Endothelial cell of umbilical vein (primary cell): ENCODE measurements at regions not wholly inside any gene's neighbourhood (a gene's known extent, or its start where the extent isn't known, plus 50 kb on each side); places are given as distances from the start of the nearest gene placed in this dataset.

Source experiments
- BruUV-seq: library from RNA; stranded (reverse); fragments of 400-500 nt; replicated peaks from 2 replicates; lab custom pipeline; 2021; lab: Mats Ljungman, UMichigan
- CTCF ChIA-PET: fragments of 300-600, 350-600 bp; sonication (Branson Sonifier 250); formaldehyde crosslinking; loops from one replicate; lab custom pipeline; 2021; ENCODE audit warnings: antibody characterized with exemption, inconsistent platforms; lab: Charles Lee
- POLR2A ChIA-PET: fragments of 300-600, 350-600 bp; sonication (Branson Sonifier 250); formaldehyde crosslinking; loops from one replicate; lab custom pipeline; 2021; ENCODE audit warnings: antibody characterized with exemption, inconsistent platforms; lab: Charles Lee
- DNase-seq: peaks from one replicate; pipeline ENCODE4 v3.0.0-alpha.2; 2011; ENCODE audit warnings: low read depth, low spot score
- FAIRE-seq: peaks from 2 replicates; lab custom pipeline; 2011; peaks lifted over from hg19 to GRCh38; lab: Jason Lieb, UNC
- H2AFZ ChIP-seq: 2 replicates; pipeline ENCODE4 v1.6.0; 2012; ENCODE audit warnings: low read depth, low read length, control low read depth, inconsistent platforms
- H3K27ac ChIP-seq: 2 replicates; pipeline ENCODE4 v1.5.1; 2011; ENCODE audit warnings: low read depth, mild to moderate bottlenecking, control low read depth, low read length, moderate library complexity; ENCODE audit not compliant: insufficient read depth
- H3K27me3 ChIP-seq, 2 experiments: 2 replicates each; pipeline versions ENCODE4 v1.6.0 to v1.6.1; 2011; ENCODE audit warnings: low read length in 2 of 2, mixed read lengths in 1 of 2; ENCODE audit not compliant: control insufficient read depth in 2 of 2, insufficient read depth in 2 of 2
- H3K36me3 ChIP-seq, 2 experiments: 2 replicates in 1 of 2; 3 replicates in 1 of 2; pipeline ENCODE4 v1.5.1; 2011; ENCODE audit warnings: low read length in 2 of 2, mild to moderate bottlenecking in 1 of 2, moderate library complexity in 1 of 2; ENCODE audit not compliant: control insufficient read depth in 2 of 2, insufficient read depth in 2 of 2; ENCODE audit errors: extremely low read depth in 1 of 2
- H3K4me1 ChIP-seq: 3 replicates; pipeline ENCODE4 v1.5.1; 2011; ENCODE audit warnings: mild to moderate bottlenecking, low read length; ENCODE audit not compliant: control insufficient read depth, insufficient read depth; ENCODE audit errors: extremely low read depth
- H3K4me2 ChIP-seq: 2 replicates; pipeline ENCODE4 v1.6.1; 2011; ENCODE audit warnings: low read length, control low read depth, mixed read lengths; ENCODE audit not compliant: insufficient read depth
- H3K4me3 ChIP-seq, 3 experiments: fragments of 200-600 bp in 1 of 3; sonication (generic), shearing (Covaris generic) in 1 of 3; replicated peaks in 1 of 3; 2 replicates each; pipeline ENCODE4 v1.5.1; 2011 to 2016; ENCODE audit warnings: control low read depth in 3 of 3, low read length in 3 of 3, mild to moderate bottlenecking in 2 of 3, inconsistent platforms in 1 of 3, low read depth in 1 of 3, moderate library complexity in 1 of 3; ENCODE audit not compliant: insufficient read depth in 1 of 3
- H3K79me2 ChIP-seq: 2 replicates; pipeline ENCODE4 v1.6.0; 2012; ENCODE audit warnings: low read length, inconsistent platforms; ENCODE audit not compliant: control insufficient read depth, insufficient read depth
- H3K9ac ChIP-seq: replicated peaks from 2 replicates; pipeline ENCODE3; 2011; ENCODE audit warnings: low read length, control low read depth; ENCODE audit not compliant: insufficient read depth; ENCODE audit errors: extremely low read depth
- H3K9me1 ChIP-seq: replicated peaks from 3 replicates; pipeline ENCODE4 v1.6.0; 2011; ENCODE audit warnings: mild to moderate bottlenecking, low read length; ENCODE audit not compliant: control insufficient read depth, insufficient read depth; ENCODE audit errors: extremely low read depth
- H3K9me3 ChIP-seq: replicated peaks from 2 replicates; pipeline ENCODE4 v1.5.1; 2012; ENCODE audit warnings: low read length, inconsistent platforms; ENCODE audit not compliant: control insufficient read depth, insufficient read depth
- H4K20me1 ChIP-seq: replicated peaks from 2 replicates; pipeline ENCODE3; 2011; ENCODE audit warnings: mild to moderate bottlenecking, low read length; ENCODE audit not compliant: control insufficient read depth, insufficient read depth; ENCODE audit errors: extremely low read depth
- CTCF ChIP-seq, 2 donors: IDR thresholded peaks; 1 replicate in 1 of 2; 2 replicates in 1 of 2; pipeline ENCODE4 v1.5.1; 2011; ENCODE audit warnings: low read length in 2 of 2, mild to moderate bottlenecking in 2 of 2, moderate library complexity in 2 of 2, control low read depth in 1 of 2, inconsistent platforms in 1 of 2, low read depth in 1 of 2; ENCODE audit not compliant: insufficient read depth in 1 of 2; ENCODE audit errors: extremely low read depth in 1 of 2
- EZH2 ChIP-seq: IDR thresholded peaks from 2 replicates; pipeline ENCODE4 v1.6.1; 2012; ENCODE audit warnings: borderline replicate concordance, low read depth, mild to moderate bottlenecking, moderate library complexity, low read length, inconsistent platforms; ENCODE audit not compliant: severe bottlenecking
- FOS ChIP-seq: IDR thresholded peaks from 2 replicates; pipeline ENCODE4 v1.6.1; 2011; ENCODE audit warnings: mild to moderate bottlenecking, low read length, moderate library complexity, borderline replicate concordance; ENCODE audit not compliant: insufficient read depth
- GATA2 ChIP-seq: IDR thresholded peaks from 2 replicates; pipeline ENCODE4 v1.7.0; 2011; ENCODE audit warnings: low read depth, mild to moderate bottlenecking, moderate library complexity, mixed read lengths, low read length; ENCODE audit not compliant: insufficient read length, insufficient read depth
- JUN ChIP-seq: IDR thresholded peaks from 2 replicates; pipeline ENCODE4 v1.6.1; 2011; ENCODE audit warnings: borderline replicate concordance, low read depth; ENCODE audit not compliant: insufficient read length, insufficient read depth
- MAX ChIP-seq: IDR thresholded peaks from 2 replicates; pipeline ENCODE4 v1.6.1; 2011; ENCODE audit not compliant: insufficient read depth, insufficient read length
- MYC ChIP-seq: IDR thresholded peaks from one replicate; pipeline ENCODE4 v1.6.1; 2011; ENCODE audit warnings: mild to moderate bottlenecking, low read depth, low read length
- POLR2A ChIP-seq: IDR thresholded peaks from 2 replicates; pipeline ENCODE4 v1.6.1; 2012; ENCODE audit warnings: low read depth, mild to moderate bottlenecking, control low read depth, low read length
- POLR2AphosphoS5 ChIP-seq: IDR thresholded peaks from 2 replicates; pipeline ENCODE4 v1.6.1; 2012; ENCODE audit warnings: low read depth, mild to moderate bottlenecking, control low read depth, low read length, moderate library complexity; ENCODE audit not compliant: insufficient read depth
- dilution Hi-C: fragments of 300-500 bp; cut with MboI; formaldehyde crosslinking; loops from one replicate; pipeline ENCODE4 v1.15.0; 2019; ENCODE audit warnings: low sequenced_read_pairs; ENCODE audit not compliant: extremely low pct_ligation_motif_present
- intact Hi-C: fragments of 100-400 bp; cut with micrococcal nuclease; formaldehyde crosslinking; loops from one replicate; pipeline ENCODE4 v1.10.0; 2022

- no peak for TF ChIP-seq MYC
- TF ChIP-seq POLR2AphosphoS5, result no peak
- TF ChIP-seq CTCF (IDR thresholded peaks at IDR 0.05; ENCODE audit: extremely low read depth in 1 of 2, insufficient read depth in 1 of 2, low read depth in 1 of 2, low read length in 2 of 2), result no peak
- no peak for TF ChIP-seq FOS
- no peak for TF ChIP-seq JUN
- TF ChIP-seq GATA2, result no peak
- TF ChIP-seq EZH2, result no peak
- TF ChIP-seq MAX, result no peak
- TF ChIP-seq POLR2A, result no peak
- Histone ChIP-seq H3K9ac (no peak overlapping the region), H3K4me1 (no peaks in the 10 kb centered on the region), H2AFZ (no peak overlapping the region), H3K4me2 (no peak overlapping the region), H3K9me3 (peaks cover 2% of the 10 kb centered on the region), H3K9me1 (no peaks in the 10 kb centered on the region), H3K27me3 (no peaks in the 10 kb centered on the region), H4K20me1 (no peaks in the 10 kb centered on the region), H3K79me2 (no peaks in the 10 kb centered on the region), H3K4me3 (no peak overlapping the region), H3K36me3 (no peaks in the 10 kb centered on the region), H3K27ac (no peak overlapping the region)
- ChIA-PET CTCF (no interaction called here), POLR2A (no interaction called here)
- dilution Hi-C loops (no loop called here), intact Hi-C loops (no loop called here)
- BruUV-seq, result no TSS peak
- DNase-seq (no peak), FAIRE-seq (no peak)
Measured at GRCh38 chr1:217315346-217315745, 315.5 kb downstream of the GPATCH2 start.
